ENCODE measurements at regions not wholly inside any gene's neighbourhood (a gene's known extent, or its start where the extent isn't known, plus 50 kb on each side); places are given as distances from the start of the nearest gene placed in this dataset.

- Histone ChIP-seq H3K27ac (ENCODE audit: low read depth in 1 of 2, low read length in 2 of 2) (no peak overlapping the region), H3K4me3 (ENCODE audit: low read depth in 1 of 3, low read length in 3 of 3) (no peak overlapping the region), H3K9me3 (ENCODE audit: control insufficient read depth in 4 of 4, low read length in 3 of 4) (no peaks in the 10 kb centered on the region), H3K27me3 (ENCODE audit: control insufficient read depth in 4 of 4, insufficient read depth in 4 of 4, low read length in 3 of 4) (no peaks in the 10 kb centered on the region), H3K9ac (ENCODE audit: low read depth in 1 of 2, low read length in 2 of 2) (no peak overlapping the region), H3K36me3 (ENCODE audit: control insufficient read depth in 4 of 4, insufficient read depth in 3 of 4, low read depth in 1 of 4, low read length in 3 of 4) (no peaks in the 10 kb centered on the region), H3K4me1 (ENCODE audit: control insufficient read depth in 4 of 4, insufficient read depth in 4 of 4, low read length in 3 of 4) (no peaks in the 10 kb centered on the region)
- no peak for DNase-seq (ENCODE audit: low spot score)
- TF ChIP-seq YY1 (IDR thresholded peaks at IDR 0.05): no peak
- no peak for TF ChIP-seq FOXA1 (IDR thresholded peaks at IDR 0.05)
- TF ChIP-seq GABPA (IDR thresholded peaks at IDR 0.05 in 1 of 2, conservative IDR thresholded peaks at IDR 0.05 in 1 of 2): no peak
- TF ChIP-seq NR2F2 (IDR thresholded peaks at IDR 0.05): no peak
- TF ChIP-seq FOXA2 (IDR thresholded peaks at IDR 0.05): no peak
- 75% methylated on average over 5 of the region's 5 CpGs for WGBS
Measured at GRCh38 chr11:92830377-92831155, 138.9 kb upstream of the MTNR1B start.

DNA sequence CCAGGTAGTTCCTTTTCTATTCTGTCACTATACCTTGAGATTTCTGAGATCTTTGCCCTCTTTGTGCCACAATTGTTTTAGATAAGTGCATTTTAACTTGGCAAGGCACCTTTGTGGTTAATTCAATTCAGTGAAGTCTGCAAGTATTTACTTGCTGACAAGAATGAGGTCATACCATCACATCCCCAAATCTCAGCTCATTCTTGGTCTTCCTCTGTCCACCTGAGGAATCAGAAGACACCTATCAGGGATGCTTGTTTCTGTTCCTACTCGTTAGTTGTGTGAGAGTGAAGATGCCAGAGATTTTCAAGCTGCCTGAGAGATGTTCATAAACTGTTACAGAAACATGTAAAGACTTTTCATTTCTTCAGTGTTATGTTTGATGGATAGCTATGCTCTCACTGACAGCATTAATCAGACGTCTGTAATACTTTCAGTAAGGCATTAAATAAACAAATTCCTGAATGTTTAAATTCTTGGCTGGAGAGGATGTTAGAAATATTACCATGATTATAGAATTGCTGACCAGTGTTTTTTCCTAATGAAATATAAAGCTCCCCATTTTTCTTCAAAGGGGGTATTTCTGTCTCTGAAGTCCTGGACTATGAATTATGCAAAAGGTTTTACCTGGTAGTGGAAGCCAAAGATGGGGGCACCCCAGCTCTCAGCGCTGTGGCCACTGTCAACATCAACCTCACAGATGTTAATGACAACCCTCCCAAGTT is 135.0 kb upstream of the MTNR1B start:
- H3K9ac ChIP-seq (ENCODE audit: low read depth in 1 of 2, low read length in 2 of 2): no peak overlapping the region
- H3K27me3 ChIP-seq (ENCODE audit: control insufficient read depth in 4 of 4, insufficient read depth in 4 of 4, low read length in 3 of 4): no peaks in the 10 kb centered on the region
- H3K27ac ChIP-seq (ENCODE audit: low read depth in 1 of 2, low read length in 2 of 2): no peak overlapping the region
- H3K4me1 ChIP-seq (ENCODE audit: control insufficient read depth in 4 of 4, insufficient read depth in 4 of 4, low read length in 3 of 4): no peaks in the 10 kb centered on the region
- no peak for DNase-seq (ENCODE audit: low spot score)
- no peak for TF ChIP-seq CTCF (IDR thresholded peaks at IDR 0.05; ENCODE audit: low read depth, low read length, missing input control)
- no peak for TF ChIP-seq JUND (IDR thresholded peaks at IDR 0.05)
- TF ChIP-seq EGR1 (IDR thresholded peaks at IDR 0.05; ENCODE audit: low read depth in 2 of 2): no peak
- TF ChIP-seq SP1 (IDR thresholded peaks at IDR 0.05): no peak
- TF ChIP-seq YY1 (IDR thresholded peaks at IDR 0.05): no peak
- no peak for TF ChIP-seq HNF4G (IDR thresholded peaks at IDR 0.05)
- TF ChIP-seq GABPA (IDR thresholded peaks at IDR 0.05 in 1 of 2, conservative IDR thresholded peaks at IDR 0.05 in 1 of 2): no peak
- TF ChIP-seq RAD21 (IDR thresholded peaks at IDR 0.05): no peak
- TF ChIP-seq FOXA2 (IDR thresholded peaks at IDR 0.05): no peak
- TF ChIP-seq, protein P1, sequence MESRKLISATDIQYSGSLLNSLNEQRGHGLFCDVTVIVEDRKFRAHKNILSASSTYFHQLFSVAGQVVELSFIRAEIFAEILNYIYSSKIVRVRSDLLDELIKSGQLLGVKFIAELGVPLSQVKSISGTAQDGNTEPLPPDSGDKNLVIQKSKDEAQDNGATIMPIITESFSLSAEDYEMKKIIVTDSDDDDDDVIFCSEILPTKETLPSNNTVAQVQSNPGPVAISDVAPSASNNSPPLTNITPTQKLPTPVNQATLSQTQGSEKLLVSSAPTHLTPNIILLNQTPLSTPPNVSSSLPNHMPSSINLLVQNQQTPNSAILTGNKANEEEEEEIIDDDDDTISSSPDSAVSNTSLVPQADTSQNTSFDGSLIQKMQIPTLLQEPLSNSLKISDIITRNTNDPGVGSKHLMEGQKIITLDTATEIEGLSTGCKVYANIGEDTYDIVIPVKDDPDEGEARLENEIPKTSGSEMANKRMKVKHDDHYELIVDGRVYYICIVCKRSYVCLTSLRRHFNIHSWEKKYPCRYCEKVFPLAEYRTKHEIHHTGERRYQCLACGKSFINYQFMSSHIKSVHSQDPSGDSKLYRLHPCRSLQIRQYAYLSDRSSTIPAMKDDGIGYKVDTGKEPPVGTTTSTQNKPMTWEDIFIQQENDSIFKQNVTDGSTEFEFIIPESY (IDR thresholded peaks at IDR 0.05): no peak
- no peak for TF ChIP-seq REST (IDR thresholded peaks at IDR 0.05)
- TF ChIP-seq, protein P2, sequence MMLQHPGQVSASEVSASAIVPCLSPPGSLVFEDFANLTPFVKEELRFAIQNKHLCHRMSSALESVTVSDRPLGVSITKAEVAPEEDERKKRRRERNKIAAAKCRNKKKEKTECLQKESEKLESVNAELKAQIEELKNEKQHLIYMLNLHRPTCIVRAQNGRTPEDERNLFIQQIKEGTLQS (IDR thresholded peaks at IDR 0.05): no peak
- TF ChIP-seq FOXA1 (IDR thresholded peaks at IDR 0.05): no peak
- TF ChIP-seq RXRA (IDR thresholded peaks at IDR 0.05): no peak
- no peak for TF ChIP-seq NR2F2 (IDR thresholded peaks at IDR 0.05)
- no peak for TF ChIP-seq MAX (IDR thresholded peaks at IDR 0.05)
- TF ChIP-seq HNF4A (conservative IDR thresholded peaks at IDR 0.05): no peak
- no peak for TF ChIP-seq TAF1 (conservative IDR thresholded peaks at IDR 0.05)
- no peak overlapping the region for H3K4me3 ChIP-seq (ENCODE audit: low read depth in 1 of 3, low read length in 3 of 3)
- no peaks in the 10 kb centered on the region for H3K9me3 ChIP-seq (ENCODE audit: control insufficient read depth in 4 of 4, low read length in 3 of 4)
- WGBS: 51% methylated on average over 3 of the region's 3 CpGs
- H3K36me3 ChIP-seq (ENCODE audit: control insufficient read depth in 4 of 4, insufficient read depth in 3 of 4, low read depth in 1 of 4, low read length in 3 of 4): no peaks in the 10 kb centered on the region

Data from liver (tissue), 8 donors.